CD4-positive, alpha-beta T cell treated with Interferon alpha-2 for 1 hour (primary cell): ENCODE measurements at regions not wholly inside any gene's neighbourhood (a gene's known extent, or its start where the extent isn't known, plus 50 kb on each side); places are given as distances from the start of the nearest gene placed in this dataset.
A peak's percentile ranks its signal among the peaks of the same experiment; 100 is the strongest.
"Not testable (repeated sequence)": the region's sequence is repeated elsewhere in the genome, so short reads cannot be mapped to it uniquely, and the experiment has no call there.

Experiments
- DNase-seq, 2 donors: peaks; one replicate each; pipeline ENCODE4 v3.0.0-alpha.2; 2020 to 2022

- not testable (repeated sequence) for DNase-seq
These were observed 154.9 kb upstream of the PLGLB2 start for GRCh38 chr2:87592974-87593373.

- peak; percentile 34 to 57 for DNase-seq
These were observed 153.9 kb upstream of the PLGLB2 start for GRCh38 chr2:87593784-87594610.

GRCh38 chr2:87594611-87594992 is 153.3 kb upstream of the PLGLB2 start:
- DNase-seq = not testable (repeated sequence)

GRCh38 chr2:87595017-87595416 is 152.9 kb upstream of the PLGLB2 start:
- DNase-seq = not testable (repeated sequence)

- DNase-seq = not testable (repeated sequence)
These were observed 146.9 kb upstream of the PLGLB2 start for GRCh38 chr2:87600961-87601360.

- DNase-seq = not testable (repeated sequence)
These were observed 145.8 kb upstream of the PLGLB2 start for GRCh38 chr2:87602118-87602517.

- DNase-seq = not testable (repeated sequence)
These were observed 145.2 kb upstream of the PLGLB2 start for GRCh38 chr2:87602728-87603127.

GRCh38 chr2:87603418-87604278 is 144.2 kb upstream of the PLGLB2 start:
- not testable (repeated sequence) for DNase-seq

- not testable (repeated sequence) for DNase-seq
These were observed 143.5 kb upstream of the PLGLB2 start for GRCh38 chr2:87604279-87604818.

- DNase-seq = not testable (repeated sequence)
These were observed 142.9 kb upstream of the PLGLB2 start for GRCh38 chr2:87604980-87605379.

GRCh38 chr2:87608377-87609166 is 139.3 kb upstream of the PLGLB2 start:
- DNase-seq = not testable (repeated sequence)

GRCh38 chr2:87610974-87611373 is 136.9 kb upstream of the PLGLB2 start:
- DNase-seq = not testable (repeated sequence)

- not testable (repeated sequence) for DNase-seq
These were observed 136.5 kb upstream of the PLGLB2 start for GRCh38 chr2:87611416-87611815.

GRCh38 chr2:87611956-87612355 is 135.9 kb upstream of the PLGLB2 start:
- not testable (repeated sequence) for DNase-seq

- DNase-seq = not testable (repeated sequence)
These were observed 133.0 kb upstream of the PLGLB2 start for GRCh38 chr2:87614829-87615434.

- not testable (repeated sequence) for DNase-seq
These were observed 128.8 kb upstream of the PLGLB2 start for GRCh38 chr2:87619121-87619520.

GRCh38 chr2:87621139-87621538 is 126.7 kb upstream of the PLGLB2 start:
- DNase-seq = not testable (repeated sequence)

GRCh38 chr2:87622720-87623119 is 125.2 kb upstream of the PLGLB2 start:
- not testable (repeated sequence) for DNase-seq

- DNase-seq = not testable (repeated sequence)
These were observed 118.1 kb upstream of the PLGLB2 start for GRCh38 chr2:87629491-87630458.

- DNase-seq = not testable (repeated sequence)
These were observed 117.0 kb upstream of the PLGLB2 start for GRCh38 chr2:87630892-87631291.

GRCh38 chr2:87631402-87631801 is 116.5 kb upstream of the PLGLB2 start:
- DNase-seq = not testable (repeated sequence)
